ENCODE measurements at regions not wholly inside any gene's neighbourhood (a gene's known extent, or its start where the extent isn't known, plus 50 kb on each side); places are given as distances from the start of the nearest gene placed in this dataset.

DNA sequence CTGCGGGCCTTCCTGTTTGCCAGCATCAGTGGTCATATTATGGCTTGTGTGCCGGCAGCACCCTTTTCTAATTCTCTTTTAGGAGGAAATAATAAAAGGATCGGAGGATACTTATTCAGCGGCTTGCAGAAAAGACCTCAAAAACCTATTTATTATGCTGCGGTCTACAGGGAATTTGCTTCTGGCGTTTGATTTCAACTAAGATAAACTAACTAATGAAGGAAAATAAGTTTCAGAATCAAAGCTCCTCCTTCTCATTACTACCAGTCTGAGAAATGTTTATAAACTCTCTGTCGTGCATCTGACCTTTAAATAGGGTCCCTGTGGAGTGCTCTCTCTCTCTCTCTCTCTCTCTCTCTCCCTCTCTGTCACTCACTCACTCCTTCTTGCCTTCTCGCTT, 335.0 kb upstream of the GLI3 start:
- TF ChIP-seq, protein P1, sequence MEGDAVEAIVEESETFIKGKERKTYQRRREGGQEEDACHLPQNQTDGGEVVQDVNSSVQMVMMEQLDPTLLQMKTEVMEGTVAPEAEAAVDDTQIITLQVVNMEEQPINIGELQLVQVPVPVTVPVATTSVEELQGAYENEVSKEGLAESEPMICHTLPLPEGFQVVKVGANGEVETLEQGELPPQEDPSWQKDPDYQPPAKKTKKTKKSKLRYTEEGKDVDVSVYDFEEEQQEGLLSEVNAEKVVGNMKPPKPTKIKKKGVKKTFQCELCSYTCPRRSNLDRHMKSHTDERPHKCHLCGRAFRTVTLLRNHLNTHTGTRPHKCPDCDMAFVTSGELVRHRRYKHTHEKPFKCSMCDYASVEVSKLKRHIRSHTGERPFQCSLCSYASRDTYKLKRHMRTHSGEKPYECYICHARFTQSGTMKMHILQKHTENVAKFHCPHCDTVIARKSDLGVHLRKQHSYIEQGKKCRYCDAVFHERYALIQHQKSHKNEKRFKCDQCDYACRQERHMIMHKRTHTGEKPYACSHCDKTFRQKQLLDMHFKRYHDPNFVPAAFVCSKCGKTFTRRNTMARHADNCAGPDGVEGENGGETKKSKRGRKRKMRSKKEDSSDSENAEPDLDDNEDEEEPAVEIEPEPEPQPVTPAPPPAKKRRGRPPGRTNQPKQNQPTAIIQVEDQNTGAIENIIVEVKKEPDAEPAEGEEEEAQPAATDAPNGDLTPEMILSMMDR (IDR thresholded peaks at IDR 0.05) = no peak
- no peak for TF ChIP-seq POLR2A (IDR thresholded peaks at IDR 0.05)
